Activated T-cell treated with anti-CD3 and anti-CD28 coated beads, Interleukin-2, amount 50 U/mL, for 24 hours (primary cell): ENCODE measurements at regions not wholly inside any gene's neighbourhood (a gene's known extent, or its start where the extent isn't known, plus 50 kb on each side); places are given as distances from the start of the nearest gene placed in this dataset.
"Not testable (repeated sequence)": the region's sequence is repeated elsewhere in the genome, so short reads cannot be mapped to it uniquely, and the experiment has no call there.

Experiments
- DNase-seq: peaks from one replicate; pipeline ENCODE4 v3.0.0-alpha.2; 2020
- H3K27ac Mint-ChIP-seq: 2 replicates; pipeline ENCODE4 v1.8.0; 2020; ENCODE audit warnings: mild to moderate bottlenecking, mixed read lengths
- H3K27me3 Mint-ChIP-seq: 2 replicates; pipeline ENCODE4 v1.8.0; 2020; ENCODE audit warnings: mixed read lengths
- H3K36me3 Mint-ChIP-seq: 2 replicates; pipeline ENCODE4 v1.8.0; 2020; ENCODE audit warnings: low read depth, mixed read lengths
- H3K4me1 Mint-ChIP-seq: 2 replicates; pipeline ENCODE4 v1.8.0; 2020; ENCODE audit warnings: low read depth, mixed read lengths
- H3K4me3 Mint-ChIP-seq: 2 replicates; pipeline ENCODE4 v1.8.0; 2020; ENCODE audit warnings: mild to moderate bottlenecking, moderate library complexity, mixed read lengths
- H3K9me3 Mint-ChIP-seq: 2 replicates; pipeline ENCODE4 v1.8.0; 2020; ENCODE audit warnings: mixed read lengths

- no peaks in the 10 kb centered on the region for H3K9me3 Mint-ChIP-seq
- H3K27ac Mint-ChIP-seq = no peak overlapping the region
- H3K27me3 Mint-ChIP-seq = no peaks in the 10 kb centered on the region
- no peaks in the 10 kb centered on the region for H3K36me3 Mint-ChIP-seq
- no peak for DNase-seq
- H3K4me1 Mint-ChIP-seq = no peaks in the 10 kb centered on the region
- no peak overlapping the region for H3K4me3 Mint-ChIP-seq
Measured at GRCh38 chr22:22711532-22711913, 67.1 kb downstream of the GGTLC2 start.

- Mint-ChIP-seq H3K4me1 (no peaks in the 10 kb centered on the region), H3K27ac (no peak overlapping the region), H3K4me3 (no peak overlapping the region)
Measured at GRCh38 chr22:22712092-22712658, 67.8 kb downstream of the GGTLC2 start.

GRCh38 chr22:22712666-22713365, 68.4 kb downstream of the GGTLC2 start:
- no peaks in the 10 kb centered on the region for H3K9me3 Mint-ChIP-seq
- DNase-seq = no peak
- H3K27ac Mint-ChIP-seq = no peak overlapping the region
- no peaks in the 10 kb centered on the region for H3K36me3 Mint-ChIP-seq
- peaks cover 3% of the 10 kb centered on the region for H3K4me1 Mint-ChIP-seq
- H3K27me3 Mint-ChIP-seq = no peaks in the 10 kb centered on the region
- no peak overlapping the region for H3K4me3 Mint-ChIP-seq

More at GRCh38 chr22:22712092-22712658, 67.8 kb downstream of the GGTLC2 start:
- DNase-seq = no peak
- no peaks in the 10 kb centered on the region for H3K36me3 Mint-ChIP-seq
- H3K27me3 Mint-ChIP-seq = no peaks in the 10 kb centered on the region
- no peaks in the 10 kb centered on the region for H3K9me3 Mint-ChIP-seq

GRCh38 chr22:22713416-22713815, 69.0 kb downstream of the GGTLC2 start:
- Mint-ChIP-seq H3K27me3 (no peaks in the 10 kb centered on the region), H3K9me3 (no peaks in the 10 kb centered on the region), H3K4me1 (peaks cover 4% of the 10 kb centered on the region), H3K27ac (no peak overlapping the region), H3K36me3 (no peaks in the 10 kb centered on the region), H3K4me3 (no peak overlapping the region)
- DNase-seq = no peak

- no peak overlapping the region for H3K4me3 Mint-ChIP-seq
- H3K27me3 Mint-ChIP-seq = no peaks in the 10 kb centered on the region
- no peak overlapping the region for H3K27ac Mint-ChIP-seq
- DNase-seq = no peak
- H3K36me3 Mint-ChIP-seq = no peaks in the 10 kb centered on the region
- H3K9me3 Mint-ChIP-seq = no peaks in the 10 kb centered on the region
- peaks cover 10% of the 10 kb centered on the region for H3K4me1 Mint-ChIP-seq
Measured at GRCh38 chr22:22714600-22715335, 70.4 kb downstream of the GGTLC2 start.

GRCh38 chr22:22716136-22716665, 71.8 kb downstream of the GGTLC2 start:
- no peaks in the 10 kb centered on the region for H3K9me3 Mint-ChIP-seq
- H3K27ac Mint-ChIP-seq = no peak overlapping the region
- peaks cover 24% of the 10 kb centered on the region for H3K4me1 Mint-ChIP-seq
- DNase-seq = no peak
- H3K4me3 Mint-ChIP-seq = no peak overlapping the region
- H3K36me3 Mint-ChIP-seq = no peaks in the 10 kb centered on the region
- no peaks in the 10 kb centered on the region for H3K27me3 Mint-ChIP-seq

- Mint-ChIP-seq H3K27me3 (no peaks in the 10 kb centered on the region), H3K27ac (no peak overlapping the region), H3K36me3 (no peaks in the 10 kb centered on the region), H3K9me3 (no peaks in the 10 kb centered on the region), H3K4me3 (no peak overlapping the region), H3K4me1 (peaks cover 36% of the 10 kb centered on the region)
- DNase-seq = no peak
Measured at GRCh38 chr22:22717664-22718063, 73.2 kb downstream of the GGTLC2 start.

GRCh38 chr22:22720201-22720723, 75.8 kb downstream of the GGTLC2 start:
- Mint-ChIP-seq H3K36me3 (no peaks in the 10 kb centered on the region), H3K27me3 (no peaks in the 10 kb centered on the region), H3K4me3 (no peak overlapping the region), H3K27ac (peak overlapping the region; percentile 76), H3K9me3 (no peaks in the 10 kb centered on the region), H3K4me1 (peaks cover 36% of the 10 kb centered on the region)
- DNase-seq = peak; percentile 55

- no peaks in the 10 kb centered on the region for H3K36me3 Mint-ChIP-seq
- peaks cover 36% of the 10 kb centered on the region for H3K4me1 Mint-ChIP-seq
- H3K4me3 Mint-ChIP-seq = no peak overlapping the region
- H3K27me3 Mint-ChIP-seq = no peaks in the 10 kb centered on the region
- no peaks in the 10 kb centered on the region for H3K9me3 Mint-ChIP-seq
- no peak overlapping the region for H3K27ac Mint-ChIP-seq
- DNase-seq = no peak
Measured at GRCh38 chr22:22720724-22721261, 76.4 kb downstream of the GGTLC2 start.

GRCh38 chr22:22721681-22722354, 77.4 kb downstream of the GGTLC2 start:
- DNase-seq = peak; percentile 72
- no peaks in the 10 kb centered on the region for H3K9me3 Mint-ChIP-seq
- no peaks in the 10 kb centered on the region for H3K36me3 Mint-ChIP-seq
- H3K27me3 Mint-ChIP-seq = no peaks in the 10 kb centered on the region
- no peak overlapping the region for H3K27ac Mint-ChIP-seq
- no peak overlapping the region for H3K4me3 Mint-ChIP-seq
- peaks cover 36% of the 10 kb centered on the region for H3K4me1 Mint-ChIP-seq

- H3K36me3 Mint-ChIP-seq = no peaks in the 10 kb centered on the region
- no peak overlapping the region for H3K27ac Mint-ChIP-seq
- no peak for DNase-seq
- H3K4me3 Mint-ChIP-seq = no peak overlapping the region
- H3K9me3 Mint-ChIP-seq = no peaks in the 10 kb centered on the region
- H3K4me1 Mint-ChIP-seq = peaks cover 11% of the 10 kb centered on the region
- H3K27me3 Mint-ChIP-seq = peaks cover 5% of the 10 kb centered on the region
Measured at GRCh38 chr22:22728382-22728781, 84.0 kb downstream of the GGTLC2 start.

- Mint-ChIP-seq H3K27me3 (peaks cover 5% of the 10 kb centered on the region), H3K9me3 (no peaks in the 10 kb centered on the region), H3K4me1 (peaks cover 14% of the 10 kb centered on the region), H3K27ac (no peak overlapping the region), H3K36me3 (no peaks in the 10 kb centered on the region), H3K4me3 (no peak overlapping the region)
- DNase-seq = no peak
Measured at GRCh38 chr22:22730655-22731373, 86.4 kb downstream of the GGTLC2 start.

GRCh38 chr22:22731374-22731676, 86.9 kb downstream of the GGTLC2 start:
- H3K27me3 Mint-ChIP-seq = peaks cover 5% of the 10 kb centered on the region
- no peak for DNase-seq
- H3K4me3 Mint-ChIP-seq = no peak overlapping the region
- no peaks in the 10 kb centered on the region for H3K36me3 Mint-ChIP-seq
- no peaks in the 10 kb centered on the region for H3K9me3 Mint-ChIP-seq
- no peak overlapping the region for H3K27ac Mint-ChIP-seq
- peaks cover 14% of the 10 kb centered on the region for H3K4me1 Mint-ChIP-seq

GRCh38 chr22:22733006-22733405, 88.6 kb downstream of the GGTLC2 start:
- H3K27ac Mint-ChIP-seq, H3K4me3 Mint-ChIP-seq, H3K36me3 Mint-ChIP-seq, DNase-seq, H3K9me3 Mint-ChIP-seq: not testable (repeated sequence)
- H3K27me3 Mint-ChIP-seq = peaks cover 11% of the 10 kb centered on the region
- peaks cover 18% of the 10 kb centered on the region for H3K4me1 Mint-ChIP-seq
